Gastrocnemius medialis (tissue), 4 donors: ENCODE measurements at regions not wholly inside any gene's neighbourhood (a gene's known extent, or its start where the extent isn't known, plus 50 kb on each side); places are given as distances from the start of the nearest gene placed in this dataset.

ENCODE experiments used
- CTCF ChIP-seq, 5 experiments: fragments of 450-650 bp in 3 of 5; fragments of 200-600 bp in 2 of 5; sonication (generic) in 2 of 5; IDR thresholded peaks in 4 of 5; conservative IDR thresholded peaks in 1 of 5; 1 replicate in 4 of 5; 2 replicates in 1 of 5; pipeline ENCODE4 v1.5.1; 2016 to 2019; ENCODE audit warnings: antibody characterized with exemption in 5 of 5, mild to moderate bottlenecking in 3 of 5, moderate library complexity in 3 of 5
- POLR2A ChIP-seq, 2 donors: fragments of 450-650 bp; IDR thresholded peaks; one replicate each; pipeline ENCODE4 v1.6.1; 2017; ENCODE audit warnings: antibody characterized with exemption in 2 of 2, mild to moderate bottlenecking in 2 of 2, moderate library complexity in 2 of 2

DNA sequence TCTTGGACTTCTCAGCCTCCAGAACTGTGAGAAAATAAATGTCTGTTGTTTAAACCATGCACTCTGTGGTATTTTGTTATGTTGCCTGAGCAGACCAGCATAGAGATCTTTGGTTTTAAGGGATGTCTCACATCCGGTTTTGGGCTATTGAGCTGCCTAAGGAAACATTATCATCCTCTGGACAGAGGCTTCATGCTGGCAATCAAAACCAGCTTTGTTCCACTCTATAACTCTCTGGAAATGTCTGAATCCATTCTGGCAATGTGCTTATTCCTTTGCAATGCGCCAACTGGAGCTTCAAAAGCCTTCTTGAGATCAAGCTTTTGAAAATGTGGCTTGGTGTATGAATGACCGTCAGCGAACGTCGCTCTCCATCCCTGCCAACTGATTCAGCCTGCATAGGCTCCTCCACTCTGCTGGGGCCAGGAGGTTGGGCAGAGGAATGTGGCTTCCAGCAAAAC, 183.6 kb upstream of the MGAT5 start:
- TF ChIP-seq POLR2A (IDR thresholded peaks at IDR 0.05) = no peak
- TF ChIP-seq CTCF (IDR thresholded peaks at IDR 0.05 in 4 of 5, conservative IDR thresholded peaks at IDR 0.05 in 1 of 5) = no peak
